Effector memory CD4-positive, alpha-beta T cell (primary cell): ENCODE measurements at regions not wholly inside any gene's neighbourhood (a gene's known extent, or its start where the extent isn't known, plus 50 kb on each side); places are given as distances from the start of the nearest gene placed in this dataset.

Experiments used
- DNase-seq, 3 donors: peaks; one replicate each; pipeline ENCODE4 v3.0.0-alpha.2; 2020
- H3K27ac ChIP-seq: 2 replicates; pipeline ENCODE4 v1.7.0; 2013; ENCODE audit warnings: mild to moderate bottlenecking, low read length, moderate library complexity; ENCODE audit not compliant: insufficient read depth, poor library complexity, severe bottlenecking
- H3K27me3 ChIP-seq: replicated peaks from 2 replicates; pipeline ENCODE4 v1.7.0; 2013; ENCODE audit warnings: mild to moderate bottlenecking, low read length; ENCODE audit not compliant: insufficient read depth, control insufficient read depth, poor library complexity, severe bottlenecking
- H3K36me3 ChIP-seq: 2 replicates; pipeline ENCODE4 v1.7.0; 2013; ENCODE audit warnings: mild to moderate bottlenecking, low read length, moderate library complexity; ENCODE audit not compliant: control insufficient read depth, insufficient read depth
- H3K4me1 ChIP-seq: 2 replicates; pipeline ENCODE4 v1.7.0; 2013; ENCODE audit warnings: low read length, mild to moderate bottlenecking; ENCODE audit not compliant: control insufficient read depth, insufficient read depth, poor library complexity, severe bottlenecking
- H3K4me3 ChIP-seq: 2 replicates; pipeline ENCODE4 v1.7.0; 2013; ENCODE audit warnings: low read length, low read depth, mild to moderate bottlenecking; ENCODE audit not compliant: insufficient read depth, poor library complexity, severe bottlenecking
- H3K9me3 ChIP-seq: 2 replicates; pipeline ENCODE4 v1.7.0; 2013; ENCODE audit warnings: mild to moderate bottlenecking, low read length, moderate library complexity; ENCODE audit not compliant: control insufficient read depth

DNA sequence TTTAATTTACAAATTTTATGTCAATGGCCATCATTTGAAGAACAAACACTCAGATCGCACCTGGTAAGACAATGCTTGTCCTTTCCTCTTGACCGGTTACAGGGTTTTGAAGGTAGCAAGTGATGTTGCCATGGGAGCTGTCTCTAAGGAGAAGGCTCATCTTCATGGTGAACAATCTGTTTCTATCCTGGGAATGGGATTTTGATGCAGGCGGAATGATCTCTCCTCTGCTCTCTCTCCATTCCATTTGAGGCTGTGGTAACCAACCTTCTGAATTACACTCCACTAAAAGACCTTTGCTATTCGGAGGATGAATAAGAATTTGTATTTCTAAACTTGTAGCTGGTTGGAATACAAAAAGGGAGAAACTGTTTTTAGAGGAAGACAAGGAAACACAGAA lies 57.9 kb upstream of the SLC5A9 start:
- H3K4me3 ChIP-seq: no peak overlapping the region
- H3K36me3 ChIP-seq: no peaks in the 10 kb centered on the region
- H3K27ac ChIP-seq: no peak overlapping the region
- DNase-seq: no peak
- no peaks in the 10 kb centered on the region for H3K4me1 ChIP-seq
- no peaks in the 10 kb centered on the region for H3K9me3 ChIP-seq
- no peaks in the 10 kb centered on the region for H3K27me3 ChIP-seq

DNA sequence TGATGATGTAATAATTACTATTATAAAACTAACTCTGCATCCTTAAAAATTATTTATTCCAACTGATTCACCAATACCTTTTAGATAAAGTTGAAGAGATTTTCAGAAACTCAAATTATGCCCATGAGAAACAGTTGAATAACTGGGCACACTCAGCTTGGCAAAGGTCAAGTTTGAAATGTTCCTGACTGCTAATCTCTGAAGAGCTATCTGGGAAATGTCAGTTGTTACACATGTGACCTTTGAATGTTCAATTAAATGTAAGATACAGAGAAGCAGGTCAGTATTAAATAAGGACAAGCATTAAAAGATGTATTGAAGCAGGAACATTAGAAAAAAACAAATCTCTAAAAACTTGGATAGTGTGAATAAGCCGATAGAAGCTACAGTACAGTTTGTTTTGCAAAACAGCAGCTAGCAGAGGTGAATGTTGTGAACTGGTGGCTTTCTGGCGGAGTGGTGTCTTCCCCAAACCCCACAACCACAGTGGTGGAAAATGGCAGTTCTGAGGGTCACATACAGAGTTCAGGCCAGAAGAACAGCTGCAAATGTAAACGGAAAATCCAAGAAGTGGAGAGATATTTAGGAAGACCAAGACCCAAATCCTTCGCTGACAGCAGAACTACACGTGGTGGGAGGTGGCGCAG lies 61.9 kb upstream of the SLC5A9 start:
- no peak overlapping the region for H3K4me3 ChIP-seq
- H3K4me1 ChIP-seq: no peaks in the 10 kb centered on the region
- H3K9me3 ChIP-seq: no peaks in the 10 kb centered on the region
- H3K36me3 ChIP-seq: no peaks in the 10 kb centered on the region
- DNase-seq: no peak
- H3K27me3 ChIP-seq: no peaks in the 10 kb centered on the region
- H3K27ac ChIP-seq: no peak overlapping the region

DNA sequence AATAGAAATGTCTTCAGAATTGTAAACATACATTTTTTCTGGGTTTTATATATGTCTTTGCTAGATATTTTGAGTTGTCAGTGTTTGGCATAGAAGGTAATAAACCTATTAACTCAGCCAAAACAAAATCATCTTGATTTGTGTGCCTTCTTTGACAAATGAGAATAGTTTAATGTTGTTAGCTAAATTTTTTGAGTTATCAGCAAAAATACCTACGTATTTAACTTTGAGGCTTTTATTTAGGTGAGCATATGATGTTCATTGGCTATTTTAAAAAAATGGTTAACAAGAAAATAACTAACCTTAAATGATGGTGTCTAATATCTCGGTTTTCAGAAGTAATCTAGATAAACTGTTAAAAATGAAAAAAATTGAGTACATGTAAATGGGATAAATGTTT lies 83.2 kb upstream of the SLC5A9 start:
- H3K36me3 ChIP-seq: no peaks in the 10 kb centered on the region
- H3K9me3 ChIP-seq: no peaks in the 10 kb centered on the region
- H3K4me3 ChIP-seq: no peak overlapping the region
- no peak for DNase-seq
- H3K27ac ChIP-seq: no peak overlapping the region
- no peaks in the 10 kb centered on the region for H3K4me1 ChIP-seq
- no peaks in the 10 kb centered on the region for H3K27me3 ChIP-seq

DNA sequence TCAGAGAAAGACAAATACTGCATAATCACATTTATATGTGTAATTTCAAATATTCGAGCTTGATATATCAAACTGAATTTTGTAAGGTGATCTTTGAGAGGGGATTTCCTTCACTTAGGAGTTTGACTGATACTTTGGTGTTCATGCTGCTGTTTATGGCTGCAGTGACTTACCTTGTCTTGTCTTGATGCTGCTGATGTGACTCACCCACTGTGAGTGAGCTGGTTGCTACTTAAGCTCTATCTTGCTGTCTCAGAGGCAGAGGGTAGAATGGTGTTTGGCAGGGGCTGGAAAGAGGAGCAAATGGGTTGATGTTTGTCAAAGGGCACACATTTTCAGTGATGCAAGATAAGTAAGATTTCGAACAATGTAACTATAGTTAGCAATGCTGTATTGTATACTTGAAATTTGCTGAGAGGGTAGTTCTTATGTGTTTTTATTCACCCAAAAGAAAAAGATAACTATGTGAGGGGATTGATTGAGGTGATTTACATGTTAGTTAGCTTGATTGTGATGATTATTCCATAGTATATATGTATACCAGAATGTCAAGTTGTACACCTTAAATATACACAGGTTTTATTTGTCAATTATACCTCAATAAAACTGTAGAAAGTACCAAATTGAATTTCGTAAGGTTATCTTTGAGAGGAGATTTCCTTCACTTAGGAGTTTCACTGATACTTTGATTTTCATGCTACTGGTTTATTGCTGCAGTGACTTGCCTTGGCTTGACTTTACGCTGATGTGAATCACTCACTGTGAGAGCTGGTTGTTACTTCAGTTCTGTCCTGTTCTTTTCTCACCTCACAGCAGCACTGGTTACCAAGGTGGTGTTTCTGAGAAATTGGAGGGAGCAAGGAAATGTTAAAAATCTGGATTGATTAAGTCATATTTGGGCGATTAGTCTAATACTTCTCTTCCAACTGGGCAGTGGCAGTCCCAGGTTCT lies 94.5 kb upstream of the SLC5A9 start:
- Histone ChIP-seq H3K4me1 (no peaks in the 10 kb centered on the region), H3K4me3 (no peak overlapping the region), H3K27me3 (no peaks in the 10 kb centered on the region), H3K9me3 (no peaks in the 10 kb centered on the region), H3K27ac (no peak overlapping the region), H3K36me3 (no peaks in the 10 kb centered on the region)
- DNase-seq: no peak

DNA sequence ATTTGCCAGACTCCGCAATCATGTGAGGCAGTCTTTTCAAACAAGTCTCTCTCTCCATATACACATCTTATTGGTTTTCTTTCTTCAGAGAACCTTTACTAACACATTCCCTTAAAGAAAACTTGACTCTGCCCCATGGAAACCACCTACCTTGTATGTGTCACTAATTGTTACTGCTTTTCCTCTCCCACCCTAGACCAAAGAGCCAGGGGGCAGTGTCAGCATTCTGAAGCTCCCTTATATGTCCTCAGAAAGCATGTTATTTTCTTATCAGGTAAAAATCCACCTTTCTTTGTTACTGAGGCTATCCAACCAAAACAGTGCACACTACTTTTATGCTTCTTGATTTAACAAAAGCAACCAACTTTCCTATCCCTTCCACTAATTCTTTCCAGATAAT lies 98.9 kb upstream of the SLC5A9 start:
- Histone ChIP-seq H3K27me3 (no peaks in the 10 kb centered on the region), H3K9me3 (no peaks in the 10 kb centered on the region), H3K4me3 (no peak overlapping the region)

DNA sequence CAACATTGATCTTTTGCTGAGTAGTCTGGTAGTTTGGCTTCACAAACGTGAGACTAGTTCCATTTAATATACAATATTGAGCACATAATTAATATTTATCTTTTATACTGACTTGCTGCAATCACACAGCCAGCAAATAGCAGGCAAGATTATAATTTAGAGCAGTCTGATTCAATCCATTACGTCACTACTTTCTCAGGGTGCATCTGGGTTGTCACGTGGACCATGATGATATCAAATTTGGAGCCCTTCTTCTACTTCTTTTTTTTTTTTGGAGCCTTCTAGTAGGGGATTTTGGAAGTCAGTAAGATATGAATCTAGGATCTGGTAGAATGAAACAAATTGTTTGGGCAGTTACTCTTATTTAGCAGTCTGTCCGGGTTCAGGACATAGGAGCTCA lies 100.6 kb upstream of the SLC5A9 start:
- no peaks in the 10 kb centered on the region for H3K36me3 ChIP-seq
- H3K4me1 ChIP-seq: no peaks in the 10 kb centered on the region
- no peaks in the 10 kb centered on the region for H3K27me3 ChIP-seq
- H3K4me3 ChIP-seq: no peak overlapping the region
- no peak overlapping the region for H3K27ac ChIP-seq
- no peaks in the 10 kb centered on the region for H3K9me3 ChIP-seq
- DNase-seq: no peak

More for the DNA sequence above, 98.9 kb upstream of the SLC5A9 start:
- no peak for DNase-seq
- H3K36me3 ChIP-seq: no peaks in the 10 kb centered on the region
- no peak overlapping the region for H3K27ac ChIP-seq
- H3K4me1 ChIP-seq: no peaks in the 10 kb centered on the region

DNA sequence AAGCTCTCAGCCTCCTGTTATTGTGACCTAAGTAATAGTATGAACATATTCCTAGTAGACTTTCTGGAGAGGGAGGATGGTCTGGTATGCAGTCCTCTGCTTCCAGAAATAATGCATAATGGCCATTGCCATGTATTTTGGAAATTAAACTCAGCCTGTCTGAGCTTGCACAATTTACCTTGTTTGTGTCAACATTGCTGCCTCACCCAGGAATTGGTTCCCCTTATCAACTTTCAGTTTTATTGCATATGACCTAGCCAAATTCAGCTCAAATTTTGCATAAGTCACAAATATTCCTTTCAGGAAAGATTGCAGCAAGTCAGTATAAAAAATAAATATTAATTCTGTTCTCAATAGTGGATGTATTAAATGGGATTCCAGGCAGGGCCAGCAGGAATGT lies 101.9 kb upstream of the SLC5A9 start:
- Histone ChIP-seq H3K27me3 (no peaks in the 10 kb centered on the region), H3K36me3 (no peaks in the 10 kb centered on the region), H3K4me1 (no peaks in the 10 kb centered on the region), H3K4me3 (no peak overlapping the region), H3K27ac (no peak overlapping the region), H3K9me3 (no peaks in the 10 kb centered on the region)
- no peak for DNase-seq

DNA sequence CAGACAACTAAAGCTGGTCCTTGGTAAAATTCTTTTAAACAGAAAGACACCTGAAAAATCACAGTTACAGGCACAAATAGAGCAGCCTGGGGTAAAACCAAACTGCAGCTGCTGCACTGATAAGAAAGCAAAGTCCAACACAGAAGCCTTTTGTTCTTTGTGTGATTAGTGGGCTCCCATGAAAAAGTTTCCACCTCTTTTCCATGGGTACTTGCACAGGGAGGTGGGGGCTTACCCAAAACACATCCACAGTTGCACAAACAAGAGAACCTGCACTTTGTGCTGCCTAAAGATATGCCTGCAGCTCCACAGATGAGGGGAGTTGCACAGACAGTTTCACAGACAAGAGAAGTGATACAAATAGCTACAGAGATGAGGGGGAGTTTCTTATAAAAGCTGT lies 106.7 kb upstream of the SLC5A9 start:
- H3K4me3 ChIP-seq: no peak overlapping the region
- DNase-seq: no peak
- no peaks in the 10 kb centered on the region for H3K4me1 ChIP-seq
- H3K27ac ChIP-seq: no peak overlapping the region
- H3K36me3 ChIP-seq: no peaks in the 10 kb centered on the region
- H3K9me3 ChIP-seq: no peaks in the 10 kb centered on the region
- no peaks in the 10 kb centered on the region for H3K27me3 ChIP-seq

DNA sequence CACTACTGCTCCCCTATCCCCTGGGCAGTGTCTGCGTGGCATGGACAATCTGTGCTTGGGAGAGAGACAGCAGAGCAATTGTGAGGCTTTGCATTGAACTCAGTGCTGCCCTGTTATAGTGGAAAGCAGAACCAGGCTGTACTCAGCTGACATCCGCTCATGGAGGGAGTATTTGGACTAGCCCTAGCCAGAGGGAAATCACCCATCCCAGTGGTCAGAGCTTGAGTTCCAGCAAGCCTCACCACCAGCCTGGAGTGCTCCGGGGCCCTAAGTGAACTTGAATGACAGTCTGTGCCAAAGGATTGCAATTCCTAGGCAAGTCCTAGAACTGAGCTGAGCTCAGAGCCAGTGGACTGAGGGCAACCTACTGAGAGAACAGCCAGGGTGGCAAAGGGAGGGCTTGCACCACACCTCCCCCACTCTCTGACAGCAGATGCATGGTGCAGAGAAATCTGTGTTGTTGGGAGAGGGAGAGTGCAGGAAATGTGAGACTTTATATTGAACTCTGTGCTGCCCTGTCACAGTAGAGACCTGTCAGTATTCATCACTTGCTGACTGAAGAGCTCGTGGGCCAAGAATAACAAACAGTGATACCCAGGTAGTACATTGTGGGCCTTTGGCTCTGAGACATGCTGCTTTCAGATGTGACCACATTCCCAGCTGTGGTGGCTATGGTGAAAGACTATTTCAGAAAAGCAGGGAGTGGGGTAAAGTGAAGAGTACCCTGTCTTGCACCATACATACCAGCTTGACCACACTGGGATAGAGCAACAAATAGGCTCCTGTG lies 107.7 kb upstream of the SLC5A9 start:
- Histone ChIP-seq H3K27me3 (no peaks in the 10 kb centered on the region), H3K36me3 (no peaks in the 10 kb centered on the region), H3K4me3 (no peak overlapping the region), H3K27ac (no peak overlapping the region), H3K9me3 (no peaks in the 10 kb centered on the region), H3K4me1 (no peaks in the 10 kb centered on the region)
- no peak for DNase-seq
